Loucy (cell line): ENCODE measurements at regions not wholly inside any gene's neighbourhood (a gene's known extent, or its start where the extent isn't known, plus 50 kb on each side); places are given as distances from the start of the nearest gene placed in this dataset.

Source experiments
- CTCF ChIP-seq: fragments of 200-600 bp; sonication (generic); conservative IDR thresholded peaks from 2 replicates; pipeline ENCODE4 v1.5.1; 2014; ENCODE audit warnings: mild to moderate bottlenecking, antibody characterized with exemption, low read length
- EZH2phosphoT487 ChIP-seq: fragments of 200-600 bp; IDR thresholded peaks from 2 replicates; pipeline ENCODE4 v1.6.1; 2018; ENCODE audit warnings: antibody characterized with exemption, mild to moderate bottlenecking, moderate library complexity, borderline replicate concordance

DNA sequence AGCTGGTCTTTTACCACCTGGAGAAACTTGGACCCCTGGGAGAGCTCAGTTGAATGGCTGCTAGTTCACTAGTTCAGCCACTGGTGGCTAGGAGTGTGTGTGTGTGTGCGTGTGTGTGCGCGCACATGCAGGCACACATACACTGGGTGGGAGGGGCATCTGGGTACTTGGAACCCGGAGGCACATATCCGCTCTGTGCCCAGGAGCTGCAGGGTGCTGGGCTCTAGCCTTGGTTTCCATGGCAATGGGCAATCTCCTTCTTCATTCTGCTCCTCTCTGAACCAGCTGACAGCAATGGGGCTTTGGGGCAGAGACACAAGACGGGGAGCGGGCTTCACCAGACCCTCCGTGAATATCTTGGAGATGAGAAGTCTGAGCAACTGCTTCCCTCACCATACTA is 87.1 kb upstream of the DISP3 start:
- TF ChIP-seq CTCF (no peak), EZH2phosphoT487 (no peak)
